CD4-positive, alpha-beta T cell (primary cell): ENCODE measurements at regions not wholly inside any gene's neighbourhood (a gene's known extent, or its start where the extent isn't known, plus 50 kb on each side); places are given as distances from the start of the nearest gene placed in this dataset.
"Not testable (repeated sequence)": the region's sequence is repeated elsewhere in the genome, so short reads cannot be mapped to it uniquely, and the experiment has no call there.

Experiments
- ATAC-seq: fragments of 200-7000 bp; cut with Tn5 transposase; one replicate; pipeline ENCODE4 v1.10.0; 2022; ENCODE audit warnings: mild to moderate bottlenecking; ENCODE audit not compliant: poor library complexity
- CTCF ChIA-PET: fragments of 350-600 bp; sonication (Branson Sonifier 250); formaldehyde crosslinking; loops from one replicate; lab custom pipeline; 2021; ENCODE audit warnings: antibody characterized with exemption, inconsistent platforms; lab: Charles Lee
- POLR2A ChIA-PET: fragments of 350-600 bp; sonication (Branson Sonifier 250); formaldehyde crosslinking; loops from one replicate; lab custom pipeline; 2021; ENCODE audit warnings: antibody characterized with exemption, inconsistent platforms; lab: Charles Lee
- DNase-seq, 14 experiments: peaks; one replicate each; pipeline ENCODE4 v3.0.0-alpha.2; 2013 to 2020; ENCODE audit warnings: mixed read lengths in 2 of 14
- H3K27ac ChIP-seq, 2 donors: one replicate each; pipeline versions ENCODE4 v1.5.1 to v1.7.0; 2013; ENCODE audit warnings: low read length in 2 of 2, low read depth in 1 of 2, mild to moderate bottlenecking in 1 of 2
- H3K27me3 ChIP-seq, 2 experiments: 1 replicate in 1 of 2; 2 replicates in 1 of 2; pipeline versions ENCODE4 v1.6.1 to v1.7.0; 2013; ENCODE audit warnings: low read length in 2 of 2, control low read depth in 1 of 2, mild to moderate bottlenecking in 1 of 2, moderate library complexity in 1 of 2; ENCODE audit not compliant: insufficient read depth in 2 of 2, control insufficient read depth in 1 of 2
- H3K36me3 ChIP-seq: one replicate; pipeline ENCODE4 v1.6.1; 2013; ENCODE audit warnings: low read length, control low read depth; ENCODE audit not compliant: insufficient read depth
- H3K4me1 ChIP-seq: one replicate; pipeline ENCODE4 v1.6.1; 2013; ENCODE audit warnings: low read length, control low read depth; ENCODE audit not compliant: insufficient read depth
- H3K4me3 ChIP-seq: one replicate; pipeline ENCODE4 v1.5.1; 2013; ENCODE audit warnings: mild to moderate bottlenecking, low read length, moderate library complexity
- H3K9me3 ChIP-seq, 2 experiments: 1 replicate in 1 of 2; 2 replicates in 1 of 2; pipeline versions ENCODE4 v1.6.1 to v1.7.0; 2013; ENCODE audit warnings: low read length in 2 of 2, mild to moderate bottlenecking in 2 of 2, control low read depth in 1 of 2, moderate library complexity in 1 of 2; ENCODE audit not compliant: control insufficient read depth in 1 of 2, insufficient read depth in 1 of 2
- H3K27ac Mint-ChIP-seq: one replicate; pipeline ENCODE4 v1.8.0; 2020; ENCODE audit warnings: mixed read lengths
- H3K27me3 Mint-ChIP-seq: one replicate; pipeline ENCODE4 v1.8.0; 2021; ENCODE audit warnings: mixed read lengths
- H3K36me3 Mint-ChIP-seq: one replicate; pipeline ENCODE4 v1.8.0; 2021; ENCODE audit warnings: low read depth, mixed read lengths
- H3K4me1 Mint-ChIP-seq: one replicate; pipeline ENCODE4 v1.8.0; 2021; ENCODE audit warnings: low read depth, mixed read lengths
- H3K4me3 Mint-ChIP-seq: one replicate; pipeline ENCODE4 v1.8.0; 2020; ENCODE audit warnings: mild to moderate bottlenecking, mixed read lengths
- H3K9me3 Mint-ChIP-seq: one replicate; pipeline ENCODE4 v1.8.0; 2020; ENCODE audit warnings: mixed read lengths
- CTCF ChIP-seq: fragments of 200-600 bp; IDR thresholded peaks from one replicate; pipeline ENCODE4 v1.8.0; 2022; ENCODE audit warnings: antibody characterized with exemption, mild to moderate bottlenecking
- intact Hi-C, 2 experiments: fragments of 100-400 bp; cut with DNase I in 1 of 2; cut with micrococcal nuclease in 1 of 2; formaldehyde crosslinking; loops; one replicate each; pipeline versions ENCODE4 v1.15.1 to v1.9.0; 2023 to 2025; cut with DNase I, micrococcal nuclease

DNA sequence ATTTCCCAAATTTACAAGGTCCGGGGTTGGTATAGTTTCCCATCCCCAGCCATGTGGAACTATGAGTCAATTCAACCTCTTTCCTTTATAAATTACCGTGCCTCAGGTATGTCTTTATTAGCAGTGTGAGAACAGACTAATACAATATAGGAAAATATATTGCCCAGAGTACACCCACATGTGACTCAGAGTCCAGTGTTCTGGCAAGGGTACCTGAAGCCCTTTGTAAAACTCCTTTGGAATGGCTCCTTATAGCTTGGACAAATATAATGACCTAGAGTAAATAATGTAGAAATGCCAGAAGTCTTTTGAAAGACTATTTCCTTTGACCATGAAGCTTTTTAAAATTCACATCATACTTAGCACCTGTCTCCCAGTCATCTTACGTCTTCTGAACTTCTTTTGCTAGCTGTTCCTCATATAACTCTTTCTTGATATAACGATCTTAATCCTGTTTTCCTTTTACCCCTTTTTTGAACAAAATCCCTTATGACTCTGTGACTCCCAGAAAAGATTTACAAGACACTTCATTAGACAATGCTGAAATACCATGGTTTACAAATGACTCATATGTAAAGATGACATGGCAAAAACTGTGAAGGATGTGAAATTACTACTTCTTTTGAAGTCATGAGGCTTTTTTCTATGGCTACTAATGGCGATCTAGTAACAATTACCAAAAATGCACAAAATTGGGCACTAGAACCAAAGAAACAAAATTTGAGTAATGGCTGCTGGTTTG is 408.9 kb downstream of the NAP1L3 start:
- H3K27ac Mint-ChIP-seq, result no peak overlapping the region
- H3K4me1 Mint-ChIP-seq, result no peaks in the 10 kb centered on the region
- H3K27me3 Mint-ChIP-seq, result no peaks in the 10 kb centered on the region
- H3K4me1 ChIP-seq, result no peaks in the 10 kb centered on the region
- DNase-seq, result no peak
- H3K9me3 ChIP-seq, result no peaks in the 10 kb centered on the region
- H3K4me3 ChIP-seq, result no peak overlapping the region
- intact Hi-C loops, result no loop called here
- ATAC-seq, result no peak
- ChIA-PET POLR2A (no interaction called here), CTCF (no interaction called here)
- H3K4me3 Mint-ChIP-seq, result no peak overlapping the region
- H3K27me3 ChIP-seq, result no peaks in the 10 kb centered on the region
- H3K9me3 Mint-ChIP-seq, result peaks cover 4% of the 10 kb centered on the region
- H3K27ac ChIP-seq, result no peak overlapping the region
- H3K36me3 Mint-ChIP-seq, result no peaks in the 10 kb centered on the region
- TF ChIP-seq CTCF, result no peak
- no peaks in the 10 kb centered on the region for H3K36me3 ChIP-seq

DNA sequence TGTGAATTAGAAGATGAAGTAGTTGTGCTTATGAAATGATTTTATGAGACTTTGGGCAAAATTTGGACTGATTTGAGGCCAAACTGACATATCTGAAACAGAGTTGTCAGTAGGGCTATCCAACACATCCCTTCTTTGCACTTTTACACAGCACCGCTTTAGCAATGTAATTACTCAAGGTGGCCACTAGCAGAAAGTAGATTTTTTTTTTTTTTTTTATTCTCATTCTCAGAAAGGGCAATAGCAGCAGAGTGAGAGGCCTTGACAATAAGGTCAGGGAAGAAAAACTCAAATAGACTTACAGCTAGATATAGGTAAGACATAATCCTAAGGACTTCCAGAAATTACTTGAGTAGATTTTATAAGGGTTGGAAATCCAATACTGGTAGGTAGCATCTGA is 414.3 kb downstream of the NAP1L3 start:
- no peaks in the 10 kb centered on the region for H3K36me3 Mint-ChIP-seq
- CTCF ChIA-PET, result no interaction called here

DNA sequence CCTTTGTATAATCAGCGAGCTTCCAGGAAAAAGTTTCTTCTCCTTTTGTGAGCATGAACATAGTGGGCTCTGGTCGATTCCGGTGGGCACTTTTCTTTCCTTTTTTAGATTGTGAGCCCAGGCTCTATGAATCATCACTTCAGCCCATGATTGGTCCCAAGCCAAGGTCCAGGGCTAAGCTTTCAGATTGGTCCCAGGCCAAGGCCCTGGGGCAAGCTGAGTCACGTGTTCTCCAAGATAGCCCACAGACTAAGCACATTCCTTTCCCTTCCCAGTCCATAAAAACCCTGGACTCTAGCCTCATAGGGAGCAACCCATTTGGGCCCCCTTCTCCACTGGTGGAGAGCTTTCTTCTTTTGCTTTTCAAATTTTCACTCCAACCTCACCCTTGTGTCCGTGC is 430.5 kb downstream of the NAP1L3 start:
- no peaks in the 10 kb centered on the region for H3K36me3 Mint-ChIP-seq
- H3K27me3 Mint-ChIP-seq, result no peaks in the 10 kb centered on the region
- Histone ChIP-seq H3K27me3 (no peaks in the 10 kb centered on the region), H3K4me3 (no peak overlapping the region), H3K36me3 (no peaks in the 10 kb centered on the region), H3K27ac (no peak overlapping the region), H3K4me1 (no peaks in the 10 kb centered on the region), H3K9me3 (no peaks in the 10 kb centered on the region)
- ChIA-PET POLR2A (no interaction called here), CTCF (no interaction called here)
- H3K4me3 Mint-ChIP-seq, result no peak overlapping the region
- no peak overlapping the region for H3K27ac Mint-ChIP-seq
- ATAC-seq, result no peak
- H3K4me1 Mint-ChIP-seq, result no peaks in the 10 kb centered on the region
- TF ChIP-seq CTCF, result no peak
- DNase-seq, result no peak
- intact Hi-C loops, result no loop called here
- no peaks in the 10 kb centered on the region for H3K9me3 Mint-ChIP-seq

More for the DNA sequence above, 414.3 kb downstream of the NAP1L3 start:
- ATAC-seq (no peak), DNase-seq (no peak)
- TF ChIP-seq CTCF, result no peak
- Histone ChIP-seq H3K27ac (no peak overlapping the region), H3K4me1 (no peaks in the 10 kb centered on the region), H3K27me3 (no peaks in the 10 kb centered on the region), H3K4me3 (no peak overlapping the region), H3K36me3 (no peaks in the 10 kb centered on the region), H3K9me3 (no peaks in the 10 kb centered on the region)
- no peaks in the 10 kb centered on the region for H3K4me1 Mint-ChIP-seq
- POLR2A ChIA-PET, result no interaction called here
- no peaks in the 10 kb centered on the region for H3K27me3 Mint-ChIP-seq
- no peak overlapping the region for H3K27ac Mint-ChIP-seq
- no peaks in the 10 kb centered on the region for H3K9me3 Mint-ChIP-seq
- no peak overlapping the region for H3K4me3 Mint-ChIP-seq
- intact Hi-C loops, result loop anchor here in 1 of 2 experiments (5.0 kb wide), 1 partner anchor 568 kb away; no protein-coding TSS in a partner anchor

DNA sequence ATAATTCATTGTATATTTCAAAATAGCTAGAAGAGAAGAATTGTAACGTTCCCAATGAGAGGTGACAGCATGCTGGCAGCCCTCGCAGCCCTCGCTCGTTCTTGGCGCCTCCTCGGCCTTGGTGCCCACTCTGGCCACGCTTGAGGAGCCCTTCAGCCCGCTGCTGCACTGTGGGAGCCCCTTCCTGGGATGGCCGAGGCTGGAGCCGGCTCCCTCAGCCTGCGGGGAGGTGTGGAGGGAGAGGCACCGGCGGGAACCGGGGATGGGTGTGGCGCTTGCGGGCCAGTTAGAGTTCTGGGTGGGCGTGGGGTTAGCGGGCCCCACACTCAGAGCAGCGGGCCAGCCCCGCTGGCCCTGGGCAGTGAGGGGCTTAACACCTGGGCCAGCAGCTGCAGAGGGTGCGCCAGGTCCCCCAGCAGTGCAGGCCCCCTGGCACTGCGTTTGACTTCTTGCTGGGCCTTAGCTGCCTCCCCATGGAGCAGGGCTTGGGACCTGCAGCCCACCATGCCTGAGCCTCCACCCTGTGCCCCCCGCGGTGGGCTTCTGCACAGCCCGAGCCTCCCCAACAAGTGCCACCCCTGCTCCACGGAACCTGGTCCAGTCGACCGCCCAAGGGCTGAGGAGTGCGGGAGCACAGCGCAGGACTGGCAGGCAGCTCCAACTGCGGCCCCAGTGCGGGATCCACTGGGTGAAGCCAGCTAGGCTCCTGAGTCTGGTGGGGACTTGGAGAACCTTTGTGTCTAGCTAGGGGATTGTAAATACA is 437.7 kb downstream of the NAP1L3 start:
- H3K36me3 Mint-ChIP-seq, H3K4me3 Mint-ChIP-seq, H3K27me3 Mint-ChIP-seq, H3K4me3 ChIP-seq, H3K27ac ChIP-seq, DNase-seq, H3K4me1 ChIP-seq, intact Hi-C loops, H3K4me1 Mint-ChIP-seq, H3K27me3 ChIP-seq, POLR2A ChIA-PET, H3K36me3 ChIP-seq, ATAC-seq, H3K27ac Mint-ChIP-seq, H3K9me3 Mint-ChIP-seq, CTCF ChIA-PET: not testable (repeated sequence)
- peaks cover 0 to 12% of the 10 kb centered on the region in 2 experiments for H3K9me3 ChIP-seq
